Brain microvascular endothelial cell (primary cell): ENCODE measurements at regions not wholly inside any gene's neighbourhood (a gene's known extent, or its start where the extent isn't known, plus 50 kb on each side); places are given as distances from the start of the nearest gene placed in this dataset.

Experiments used
- DNase-seq: peaks from one replicate; pipeline ENCODE4 v3.0.0-alpha.2; 2020
- H3K27ac ChIP-seq: fragments of 250-450 bp; sonication (Bioruptor Pico); 2 replicates; pipeline ENCODE4 v1.5.1; 2020; ENCODE audit warnings: mild to moderate bottlenecking, moderate library complexity
- H3K27me3 ChIP-seq: fragments of 250-450 bp; sonication (Bioruptor Pico); replicated peaks from 2 replicates; pipeline ENCODE4 v1.5.1; 2020; ENCODE audit warnings: mild to moderate bottlenecking
- H3K36me3 ChIP-seq: fragments of 250-450 bp; sonication (Bioruptor Pico); replicated peaks from 2 replicates; pipeline ENCODE4 v1.5.1; 2020; ENCODE audit warnings: mild to moderate bottlenecking
- H3K4me3 ChIP-seq: 2 replicates; pipeline ENCODE4 v1.5.1; 2011; ENCODE audit warnings: low read depth, mild to moderate bottlenecking, control low read depth, low read length, moderate library complexity
- in situ Hi-C: cut with HindIII; loops from 2 replicates; pipeline ENCODE4 v1.10.0; 2017; ENCODE audit warnings: low sequenced_read_pairs, low pct_ligation_motif_present
- TF ChIP-seq, protein P1 (sequence below): IDR thresholded peaks from 2 replicates; pipeline ENCODE4 v1.5.1; 2011; ENCODE audit warnings: low read depth, mild to moderate bottlenecking, moderate library complexity, low read length, control low read depth, inconsistent platforms; ENCODE audit errors: missing control alignments

DNA sequence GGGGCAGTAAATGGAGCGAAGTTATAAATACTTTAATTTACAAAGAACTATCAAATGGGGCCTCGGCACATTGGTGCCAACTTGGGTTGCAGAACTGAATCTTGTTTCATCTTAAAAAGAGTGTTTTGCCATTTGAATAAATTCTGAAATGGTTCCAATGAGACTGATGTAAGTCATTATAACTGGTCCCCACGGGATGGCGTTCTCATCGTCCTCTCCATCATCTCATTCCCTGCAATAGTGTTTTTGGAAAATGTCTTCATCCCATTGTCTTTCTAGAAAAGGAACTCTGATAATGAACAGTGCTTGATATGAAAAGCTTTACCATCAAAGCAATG, 422.0 kb upstream of the ID2 start:
- DNase-seq = no peak
- no peak overlapping the region for H3K27ac ChIP-seq
- no peaks in the 10 kb centered on the region for H3K36me3 ChIP-seq
- no peaks in the 10 kb centered on the region for H3K27me3 ChIP-seq
- TF ChIP-seq, protein P1, sequence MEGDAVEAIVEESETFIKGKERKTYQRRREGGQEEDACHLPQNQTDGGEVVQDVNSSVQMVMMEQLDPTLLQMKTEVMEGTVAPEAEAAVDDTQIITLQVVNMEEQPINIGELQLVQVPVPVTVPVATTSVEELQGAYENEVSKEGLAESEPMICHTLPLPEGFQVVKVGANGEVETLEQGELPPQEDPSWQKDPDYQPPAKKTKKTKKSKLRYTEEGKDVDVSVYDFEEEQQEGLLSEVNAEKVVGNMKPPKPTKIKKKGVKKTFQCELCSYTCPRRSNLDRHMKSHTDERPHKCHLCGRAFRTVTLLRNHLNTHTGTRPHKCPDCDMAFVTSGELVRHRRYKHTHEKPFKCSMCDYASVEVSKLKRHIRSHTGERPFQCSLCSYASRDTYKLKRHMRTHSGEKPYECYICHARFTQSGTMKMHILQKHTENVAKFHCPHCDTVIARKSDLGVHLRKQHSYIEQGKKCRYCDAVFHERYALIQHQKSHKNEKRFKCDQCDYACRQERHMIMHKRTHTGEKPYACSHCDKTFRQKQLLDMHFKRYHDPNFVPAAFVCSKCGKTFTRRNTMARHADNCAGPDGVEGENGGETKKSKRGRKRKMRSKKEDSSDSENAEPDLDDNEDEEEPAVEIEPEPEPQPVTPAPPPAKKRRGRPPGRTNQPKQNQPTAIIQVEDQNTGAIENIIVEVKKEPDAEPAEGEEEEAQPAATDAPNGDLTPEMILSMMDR = no peak
- H3K4me3 ChIP-seq = no peak overlapping the region
- in situ Hi-C loops = no loop called here

DNA sequence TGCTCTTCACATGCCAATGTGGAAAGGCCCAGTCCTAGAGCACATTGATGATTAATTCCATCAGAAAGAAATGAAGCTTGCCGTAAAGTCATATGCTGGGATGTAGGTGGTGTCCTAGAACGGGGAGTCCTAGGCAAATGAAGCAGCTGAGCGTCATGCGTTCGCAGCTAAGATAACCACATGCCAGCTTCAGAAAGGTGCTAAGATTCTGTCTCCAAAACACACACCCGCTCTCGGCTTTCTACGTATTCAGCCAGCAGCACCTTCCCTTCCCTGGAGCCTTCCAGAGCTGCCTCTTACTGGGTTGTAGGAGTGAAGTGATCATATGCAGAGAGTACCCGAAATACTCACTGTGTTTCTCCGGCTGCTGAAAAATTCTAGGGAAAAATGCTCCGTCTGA, 421.6 kb upstream of the ID2 start:
- no peaks in the 10 kb centered on the region for H3K27me3 ChIP-seq
- no peak overlapping the region for H3K27ac ChIP-seq
- no peaks in the 10 kb centered on the region for H3K36me3 ChIP-seq
- DNase-seq = no peak
- TF ChIP-seq, protein P1 = no peak
- H3K4me3 ChIP-seq = no peak overlapping the region
- in situ Hi-C loops = no loop called here

DNA sequence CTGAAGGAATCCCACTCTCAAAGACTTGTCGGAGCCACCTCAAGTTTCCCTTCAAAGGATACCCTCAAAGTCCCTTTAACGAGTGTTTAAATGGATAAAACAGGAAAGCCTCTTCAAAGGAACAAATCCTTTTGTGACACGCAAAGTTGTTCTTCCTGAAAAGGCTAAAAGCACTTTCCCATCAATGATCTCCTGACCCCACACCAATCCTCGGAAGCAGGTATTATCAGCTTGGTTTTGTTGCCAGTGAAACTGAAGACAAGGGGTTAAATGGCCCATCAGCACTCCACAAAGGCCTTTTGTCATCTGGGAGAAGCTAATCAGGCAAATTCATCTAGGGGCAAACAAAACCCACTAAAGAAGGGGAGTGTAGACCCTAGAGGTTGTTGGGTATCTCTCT, 418.0 kb upstream of the ID2 start:
- Histone ChIP-seq H3K27ac (no peak overlapping the region), H3K36me3 (no peaks in the 10 kb centered on the region), H3K27me3 (no peaks in the 10 kb centered on the region), H3K4me3 (no peak overlapping the region)
- no peak for DNase-seq
- TF ChIP-seq, protein P1 = no peak
- in situ Hi-C loops = no loop called here

DNA sequence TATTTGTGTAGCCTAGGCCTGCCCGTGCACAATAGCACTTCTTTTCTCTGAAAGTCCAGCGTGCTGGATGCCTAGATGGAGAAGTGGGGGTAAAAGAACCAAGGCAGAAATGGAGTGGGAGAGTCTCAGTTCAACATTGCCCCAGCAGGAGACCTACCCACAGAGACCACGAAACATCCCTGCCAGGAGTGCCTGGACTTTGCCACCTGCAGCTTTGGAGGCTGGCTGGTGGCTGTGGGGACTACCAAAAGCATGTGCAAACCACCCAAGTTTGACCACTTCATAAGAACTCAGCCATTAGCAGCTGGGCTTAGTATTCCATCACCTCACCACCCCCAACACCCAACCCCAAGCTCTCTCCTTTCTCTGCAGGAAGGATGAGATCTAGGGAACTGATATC, 416.9 kb upstream of the ID2 start:
- TF ChIP-seq, protein P1 = no peak
- H3K36me3 ChIP-seq = no peaks in the 10 kb centered on the region
- in situ Hi-C loops = no loop called here
- H3K4me3 ChIP-seq = no peak overlapping the region
- DNase-seq = no peak
- no peaks in the 10 kb centered on the region for H3K27me3 ChIP-seq
- H3K27ac ChIP-seq = no peak overlapping the region

DNA sequence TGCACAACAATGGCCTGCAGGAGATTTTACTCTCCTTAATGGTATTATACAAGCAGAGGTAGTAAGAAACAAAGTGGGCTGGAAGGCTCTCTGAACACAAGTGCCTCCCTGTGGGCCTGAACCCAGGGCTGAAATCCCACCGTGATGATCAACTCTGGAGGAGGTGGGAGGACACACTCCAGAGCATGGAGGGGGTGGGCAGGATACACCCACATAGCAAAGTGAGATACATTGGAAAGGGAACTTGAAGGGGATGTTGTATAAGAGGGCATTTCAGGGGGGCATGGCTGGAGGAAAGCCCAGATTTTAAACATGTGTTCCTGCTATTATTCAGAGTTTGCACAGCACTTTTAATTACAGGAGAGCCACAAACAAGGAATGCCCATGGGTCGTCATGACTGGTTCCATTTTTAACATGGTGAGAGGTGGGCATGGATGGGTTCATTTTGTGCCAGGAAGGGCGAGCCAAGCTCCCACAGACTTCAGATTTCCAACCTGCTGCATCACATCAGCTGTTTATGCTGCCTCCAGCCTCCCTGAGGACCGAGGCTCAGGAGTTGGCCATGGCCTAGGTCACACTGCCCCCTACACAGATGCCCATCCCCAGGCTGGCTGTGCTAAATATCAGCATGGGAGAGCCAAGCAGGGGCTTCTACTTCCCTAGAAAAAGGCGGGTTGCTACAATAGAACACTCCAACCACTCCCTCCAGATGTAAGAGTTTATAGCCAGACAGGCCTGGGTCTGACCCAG, 416.2 kb upstream of the ID2 start:
- no peak overlapping the region for H3K27ac ChIP-seq
- no peak overlapping the region for H3K4me3 ChIP-seq
- H3K27me3 ChIP-seq = no peaks in the 10 kb centered on the region
- TF ChIP-seq, protein P1 = no peak
- no peak for DNase-seq
- in situ Hi-C loops = no loop called here
- H3K36me3 ChIP-seq = no peaks in the 10 kb centered on the region

DNA sequence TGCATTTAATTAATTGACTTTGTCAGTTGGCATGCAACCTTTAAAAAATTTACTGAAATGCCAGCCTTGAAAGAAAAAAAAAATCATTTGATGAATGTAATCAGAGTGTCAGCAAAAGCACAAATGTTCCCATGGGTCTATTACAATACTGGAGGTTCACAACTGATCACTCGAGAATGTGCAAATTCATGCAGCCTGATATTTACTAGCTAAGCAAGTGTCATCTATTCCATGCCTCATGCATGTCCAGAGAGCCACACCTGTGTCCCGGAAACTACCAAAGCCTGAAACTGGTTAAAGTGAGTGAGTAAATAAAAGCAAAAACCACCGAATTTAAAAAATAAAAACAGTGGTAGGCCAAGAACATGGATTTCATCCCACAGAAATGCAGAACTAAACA, 415.3 kb upstream of the ID2 start:
- no peak for DNase-seq
- no peak overlapping the region for H3K27ac ChIP-seq

More for the DNA sequence above, 415.3 kb upstream of the ID2 start:
- TF ChIP-seq, protein P1 = no peak
- in situ Hi-C loops = no loop called here
- H3K36me3 ChIP-seq = no peaks in the 10 kb centered on the region
- no peak overlapping the region for H3K4me3 ChIP-seq
- no peaks in the 10 kb centered on the region for H3K27me3 ChIP-seq
